OCI-LY3 (cell line): ENCODE measurements at regions not wholly inside any gene's neighbourhood (a gene's known extent, or its start where the extent isn't known, plus 50 kb on each side); places are given as distances from the start of the nearest gene placed in this dataset.

ENCODE experiments used
- CTCF ChIP-seq: fragments of 200-600, 300-600 bp; sonication (generic); IDR thresholded peaks from 2 replicates; pipeline ENCODE4 v1.5.1; 2014; ENCODE audit warnings: antibody characterized with exemption, low read length, low read depth
- EZH2phosphoT487 ChIP-seq: fragments of 200-600 bp; shearing (Covaris generic); IDR thresholded peaks from 2 replicates; pipeline ENCODE4 v1.6.1; 2018; ENCODE audit warnings: antibody characterized with exemption, mixed run types, low read depth

DNA sequence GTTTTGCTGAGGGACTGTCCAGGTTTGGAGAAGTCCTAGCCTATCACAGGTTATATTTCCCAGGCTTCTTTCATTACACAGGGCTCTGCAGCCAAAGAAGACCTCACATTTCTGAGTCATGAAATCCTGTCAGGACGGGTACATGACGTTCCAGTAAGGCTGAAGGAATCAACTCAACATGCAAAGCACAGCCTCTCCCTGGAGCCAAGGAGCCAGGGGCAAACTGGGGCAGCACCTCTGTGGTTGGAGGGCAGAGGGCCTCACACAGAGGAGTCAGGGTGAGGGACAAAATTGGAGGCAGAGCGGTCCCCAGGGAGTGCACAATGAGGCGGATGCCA lies 116.3 kb upstream of the GDF10 start:
- no peak for TF ChIP-seq CTCF
- no peak for TF ChIP-seq EZH2phosphoT487
